WERI-Rb-1 (cell line): ENCODE measurements at regions not wholly inside any gene's neighbourhood (a gene's known extent, or its start where the extent isn't known, plus 50 kb on each side); places are given as distances from the start of the nearest gene placed in this dataset.
"Not testable (repeated sequence)": the region's sequence is repeated elsewhere in the genome, so short reads cannot be mapped to it uniquely, and the experiment has no call there.

ENCODE experiments used
- DNase-seq: peaks from one replicate; pipeline ENCODE4 v3.0.0-alpha.2; 2020
- H3K27ac ChIP-seq: fragments of 250-450 bp; sonication (Bioruptor Pico); 2 replicates; pipeline ENCODE4 v1.5.1; 2020; ENCODE audit warnings: mild to moderate bottlenecking, moderate library complexity
- H3K27me3 ChIP-seq: fragments of 250-450 bp; sonication (Bioruptor Pico); 2 replicates; pipeline ENCODE4 v1.5.1; 2021; ENCODE audit warnings: mild to moderate bottlenecking, low read depth, moderate library complexity; ENCODE audit not compliant: insufficient read depth, severe bottlenecking
- H3K36me3 ChIP-seq: fragments of 250-450 bp; sonication (Bioruptor Pico); 2 replicates; pipeline ENCODE4 v1.5.1; 2020; ENCODE audit warnings: mild to moderate bottlenecking, moderate library complexity
- H3K4me3 ChIP-seq: 2 replicates; pipeline ENCODE4 v1.5.1; 2011; ENCODE audit warnings: low read depth, mild to moderate bottlenecking, control low read depth, low read length
- H3K9me3 ChIP-seq: fragments of 250-450 bp; sonication (Bioruptor Pico); 2 replicates; pipeline ENCODE4 v1.5.1; 2021; ENCODE audit warnings: mild to moderate bottlenecking, moderate library complexity; ENCODE audit not compliant: severe bottlenecking
- CTCF ChIP-seq: IDR thresholded peaks from 2 replicates; pipeline ENCODE4 v1.5.1; 2011; ENCODE audit warnings: low read depth, mild to moderate bottlenecking, control low read depth, inconsistent platforms, low read length

- H3K36me3 ChIP-seq: no peaks in the 10 kb centered on the region
- H3K4me3 ChIP-seq: no peak overlapping the region
- peaks cover 5% of the 10 kb centered on the region for H3K9me3 ChIP-seq
- H3K27me3 ChIP-seq: no peaks in the 10 kb centered on the region
- no peak overlapping the region for H3K27ac ChIP-seq
- DNase-seq: no peak
- no peak for TF ChIP-seq CTCF
These were observed 145.0 kb upstream of the HS3ST4 start for GRCh38 chr16:25546791-25547190.

DNA sequence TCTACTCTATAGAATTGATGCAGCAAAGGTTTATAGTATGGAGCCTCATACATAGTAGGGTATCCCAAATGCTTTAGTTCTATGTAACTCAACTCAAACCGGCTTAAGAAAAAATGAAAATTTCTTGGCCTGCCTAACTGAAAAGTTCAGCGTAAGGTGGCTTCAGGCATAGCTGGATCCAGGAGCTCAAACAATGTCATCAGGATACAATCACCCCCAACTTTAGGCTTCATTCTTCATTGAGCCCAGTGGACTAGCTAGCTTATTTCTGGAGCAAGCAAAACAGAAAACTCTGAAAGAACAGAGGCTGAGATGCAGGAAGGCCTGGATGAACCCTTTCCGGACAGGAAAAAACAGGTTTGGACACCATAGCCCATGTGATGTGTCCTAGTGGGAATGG lies 147.5 kb upstream of the HS3ST4 start:
- no peak overlapping the region for H3K27ac ChIP-seq
- H3K36me3 ChIP-seq: no peaks in the 10 kb centered on the region
- TF ChIP-seq CTCF: no peak
- H3K9me3 ChIP-seq: no peaks in the 10 kb centered on the region
- DNase-seq: no peak
- H3K27me3 ChIP-seq: no peaks in the 10 kb centered on the region
- no peak overlapping the region for H3K4me3 ChIP-seq

GRCh38 chr16:25542306-25542705 lies 149.5 kb upstream of the HS3ST4 start:
- Histone ChIP-seq H3K36me3 (no peaks in the 10 kb centered on the region), H3K4me3 (no peak overlapping the region), H3K27me3 (no peaks in the 10 kb centered on the region), H3K9me3 (no peaks in the 10 kb centered on the region), H3K27ac (no peak overlapping the region)
- no peak for DNase-seq
- no peak for TF ChIP-seq CTCF

- H3K27me3 ChIP-seq, DNase-seq, H3K27ac ChIP-seq, H3K9me3 ChIP-seq, H3K4me3 ChIP-seq, H3K36me3 ChIP-seq: not testable (repeated sequence)
These were observed 152.0 kb upstream of the HS3ST4 start for GRCh38 chr16:25539767-25540166.

GRCh38 chr16:25523183-25523582 lies 168.6 kb upstream of the HS3ST4 start:
- no peak for TF ChIP-seq CTCF
- H3K27ac ChIP-seq: no peak overlapping the region
- H3K27me3 ChIP-seq: no peaks in the 10 kb centered on the region
- H3K36me3 ChIP-seq: no peaks in the 10 kb centered on the region
- no peaks in the 10 kb centered on the region for H3K9me3 ChIP-seq
- no peak overlapping the region for H3K4me3 ChIP-seq
- DNase-seq: no peak

DNA sequence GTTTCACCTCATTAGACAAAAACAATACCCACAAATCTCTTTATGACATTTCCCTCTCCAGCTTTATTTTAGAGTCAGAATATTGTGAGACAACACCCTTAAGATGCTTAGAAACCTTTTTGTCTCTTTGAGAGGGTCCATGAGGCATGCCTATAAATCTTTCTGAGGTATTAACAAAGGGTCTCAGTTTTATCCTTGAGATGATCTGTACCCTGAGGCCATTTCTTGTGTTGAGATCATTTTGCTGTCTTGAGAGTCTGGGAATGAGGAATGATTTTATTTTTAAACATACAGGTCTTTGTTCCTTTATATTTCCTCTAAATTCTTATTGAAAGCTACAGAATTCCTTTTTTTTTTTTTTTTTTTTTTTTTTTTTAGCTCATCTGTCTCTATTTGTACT lies 179.7 kb upstream of the HS3ST4 start:
- Histone ChIP-seq H3K9me3 (no peaks in the 10 kb centered on the region), H3K36me3 (no peaks in the 10 kb centered on the region), H3K27ac (no peak overlapping the region), H3K27me3 (no peaks in the 10 kb centered on the region), H3K4me3 (no peak overlapping the region)
- no peak for DNase-seq
- no peak for TF ChIP-seq CTCF
